Sciatic nerve (tissue), 2 donors: ENCODE measurements at regions not wholly inside any gene's neighbourhood (a gene's known extent, or its start where the extent isn't known, plus 50 kb on each side); places are given as distances from the start of the nearest gene placed in this dataset.
A peak's percentile ranks its signal among the peaks of the same experiment; 100 is the strongest.

Experiments
- ATAC-seq: fragments of 200-7000 bp; cut with Tn5 transposase; one replicate; pipeline ENCODE4 v1.9.1; 2020; ENCODE audit warnings: mild to moderate bottlenecking, moderate library complexity
- DNase-seq: peaks from one replicate; pipeline ENCODE4 v3.0.0-alpha.2; 2020; ENCODE audit warnings: low spot score
- intact Hi-C: fragments of 100-400 bp; cut with DNase I; formaldehyde crosslinking; loops from one replicate; pipeline ENCODE4 v1.14.2; 2022
- donor health status: DM: no; HTN: no; CAD: no.
- donor health status: DM: no; HTN: no; CAD: no.

DNA sequence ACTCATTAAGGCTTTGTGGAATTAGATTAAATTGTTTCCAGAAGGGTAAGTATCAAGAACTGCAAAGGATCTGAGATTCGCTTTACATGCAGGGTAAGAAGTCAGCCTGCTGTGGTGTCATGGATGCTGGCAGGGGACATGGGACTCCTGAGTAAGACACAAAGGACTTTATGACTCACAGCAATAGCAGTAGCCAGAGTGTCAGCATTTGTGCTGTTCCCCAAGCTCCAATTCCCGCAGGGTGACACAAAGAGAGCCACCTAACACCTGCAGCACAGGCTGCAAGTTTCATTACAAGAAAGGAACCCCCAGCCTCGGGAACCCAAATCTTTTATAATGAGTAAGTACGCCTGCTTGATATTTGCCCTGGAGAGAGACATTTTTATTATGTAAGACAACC is 298.1 kb upstream of the POU3F1 start:
- intact Hi-C loops = no loop called here
- no peak for DNase-seq
- ATAC-seq = no peak

DNA sequence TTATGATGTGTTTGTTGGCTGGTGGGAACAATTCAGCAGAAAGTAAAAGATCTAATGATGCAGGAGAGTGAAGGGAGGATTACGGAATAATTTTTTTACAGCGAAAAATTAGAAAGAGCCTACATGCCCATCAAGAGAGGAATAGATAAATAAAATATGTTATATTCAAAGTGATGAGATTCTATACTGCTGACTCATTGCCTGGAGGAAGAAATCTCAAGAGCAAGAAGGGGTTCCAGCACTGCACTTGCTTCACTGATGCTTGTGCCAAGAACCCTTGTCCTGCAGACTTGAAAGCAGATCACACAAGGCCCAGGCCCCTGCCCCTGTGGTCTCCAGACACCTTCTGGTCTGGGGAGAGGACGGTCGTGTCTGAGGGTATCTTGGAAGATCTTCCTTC is 295.1 kb upstream of the POU3F1 start:
- intact Hi-C loops = no loop called here
- ATAC-seq = no peak

DNA sequence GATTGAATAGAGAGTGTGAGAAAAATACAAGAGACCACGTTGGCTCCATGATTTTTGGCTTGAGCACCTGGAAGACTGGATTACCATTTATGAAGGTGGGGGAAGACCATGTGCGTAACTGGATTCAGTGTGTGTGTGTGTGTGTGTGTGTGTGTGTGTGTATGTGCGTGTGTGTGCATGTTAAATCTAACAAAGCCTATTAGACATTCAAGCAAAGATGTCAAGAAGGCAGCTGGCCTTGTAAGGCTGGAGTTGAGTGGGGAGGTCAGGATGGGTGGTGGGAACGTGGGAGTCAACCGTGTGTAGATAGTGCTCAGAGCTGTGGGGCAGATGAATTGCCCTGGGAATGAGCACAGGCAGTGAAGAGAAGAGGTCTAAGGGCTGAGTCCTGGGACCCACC is 293.8 kb upstream of the POU3F1 start:
- ATAC-seq (no peak), DNase-seq (no peak)
- intact Hi-C loops = no loop called here

More for the DNA sequence above, 295.1 kb upstream of the POU3F1 start:
- DNase-seq = no peak

DNA sequence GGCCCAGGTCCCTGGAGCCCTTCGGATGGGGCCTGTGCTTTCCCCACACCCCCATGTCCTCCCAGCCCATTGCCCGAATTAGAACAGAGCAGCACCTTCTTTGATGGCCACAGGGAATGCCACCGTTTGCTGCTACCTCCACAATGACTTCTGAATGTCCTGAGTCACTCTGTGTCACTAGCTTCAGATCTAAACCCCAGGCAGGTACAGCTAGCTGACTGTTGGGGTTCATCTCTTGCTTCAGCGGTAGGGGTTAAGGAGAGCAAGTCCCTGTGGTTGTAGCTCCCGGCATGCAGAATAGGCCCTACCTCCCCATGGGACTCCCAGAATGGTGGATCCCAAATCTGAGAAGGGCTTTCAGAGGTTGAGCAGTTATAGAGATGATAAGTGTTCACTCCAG is 291.1 kb upstream of the POU3F1 start:
- DNase-seq = no peak
- ATAC-seq = no peak
- intact Hi-C loops = no loop called here

DNA sequence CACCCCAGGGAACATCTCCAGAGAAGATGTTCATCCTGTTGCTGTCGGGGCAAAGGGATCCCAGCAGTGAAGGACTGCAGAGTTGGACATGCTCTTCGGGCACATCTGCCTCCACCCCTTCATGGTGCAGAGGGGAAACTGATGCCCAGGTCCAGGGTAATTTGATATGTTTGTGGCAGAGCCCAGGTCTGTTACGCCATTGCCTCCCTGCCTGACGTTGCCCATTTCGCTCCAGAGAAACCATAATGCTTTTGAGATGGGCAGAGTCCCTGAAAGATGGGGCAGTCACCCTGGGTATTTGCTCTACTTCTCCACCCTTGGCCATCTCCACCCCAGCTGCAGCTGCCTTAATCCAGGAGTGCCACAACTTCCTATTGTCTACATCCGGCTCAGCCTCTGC is 290.4 kb upstream of the POU3F1 start:
- no peak for ATAC-seq
- intact Hi-C loops = no loop called here
- DNase-seq = no peak

DNA sequence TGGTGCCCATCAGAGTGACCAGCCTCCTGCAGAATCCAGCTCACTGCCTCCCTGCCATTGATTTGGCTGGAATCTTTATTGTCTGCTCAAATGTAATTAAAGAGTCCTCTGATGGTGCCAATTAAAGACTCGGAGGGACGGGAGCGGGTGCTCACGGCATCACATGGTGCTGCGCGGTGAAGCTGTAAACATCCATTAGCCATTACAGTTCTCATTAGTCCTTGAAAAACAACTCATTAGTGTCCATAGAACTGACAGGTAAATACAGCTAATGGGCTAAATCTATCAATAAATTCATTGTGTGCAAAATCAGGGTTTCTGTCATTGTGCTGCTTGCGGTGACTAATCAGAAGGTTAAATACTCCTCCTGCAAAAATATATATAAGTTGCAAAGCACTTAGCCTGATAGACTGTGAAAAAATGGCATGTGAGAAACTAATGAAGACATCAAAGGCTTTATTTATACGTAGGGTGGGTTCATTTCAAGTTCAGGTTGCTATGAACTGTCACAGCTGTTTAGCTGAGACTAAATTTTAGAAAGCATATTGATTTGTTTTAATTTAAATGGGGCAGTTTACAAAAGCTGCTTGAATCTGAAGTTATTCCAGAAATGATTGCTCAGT is 289.8 kb upstream of the POU3F1 start:
- DNase-seq (no peak), ATAC-seq (no peak)
- intact Hi-C loops = no loop called here

DNA sequence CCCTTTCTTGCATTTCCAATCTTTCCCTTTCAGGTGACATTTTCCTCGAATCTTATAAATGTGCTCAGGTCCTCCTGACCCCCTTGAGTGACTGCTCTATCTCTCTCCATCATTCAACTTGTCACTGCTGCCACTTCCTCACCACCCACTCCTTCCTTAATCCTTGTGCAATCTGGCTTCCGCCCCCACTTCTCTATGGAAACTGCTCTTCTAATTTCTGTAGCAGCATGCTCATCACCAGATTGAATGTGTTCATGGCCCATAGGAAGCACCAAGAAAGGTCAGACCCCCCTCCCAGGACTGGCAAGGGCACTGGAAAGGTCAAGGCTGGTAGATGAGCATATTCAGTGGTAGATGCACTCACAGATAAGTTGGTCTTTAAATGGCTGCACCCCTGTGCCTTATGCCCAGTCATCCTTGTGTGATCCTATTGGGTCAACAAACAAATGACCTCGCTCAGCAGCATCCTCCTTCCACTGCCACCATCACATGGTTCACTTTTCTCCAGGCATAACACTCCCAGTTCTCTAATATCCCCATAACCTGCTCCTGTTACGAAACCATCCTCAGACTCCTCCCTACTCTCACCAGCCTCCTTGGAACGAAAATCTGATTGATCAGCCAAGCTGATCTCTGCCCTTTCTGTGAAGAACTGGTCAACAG is 288.5 kb upstream of the POU3F1 start:
- ATAC-seq (no peak), DNase-seq (no peak)
- intact Hi-C loops = no loop called here

DNA sequence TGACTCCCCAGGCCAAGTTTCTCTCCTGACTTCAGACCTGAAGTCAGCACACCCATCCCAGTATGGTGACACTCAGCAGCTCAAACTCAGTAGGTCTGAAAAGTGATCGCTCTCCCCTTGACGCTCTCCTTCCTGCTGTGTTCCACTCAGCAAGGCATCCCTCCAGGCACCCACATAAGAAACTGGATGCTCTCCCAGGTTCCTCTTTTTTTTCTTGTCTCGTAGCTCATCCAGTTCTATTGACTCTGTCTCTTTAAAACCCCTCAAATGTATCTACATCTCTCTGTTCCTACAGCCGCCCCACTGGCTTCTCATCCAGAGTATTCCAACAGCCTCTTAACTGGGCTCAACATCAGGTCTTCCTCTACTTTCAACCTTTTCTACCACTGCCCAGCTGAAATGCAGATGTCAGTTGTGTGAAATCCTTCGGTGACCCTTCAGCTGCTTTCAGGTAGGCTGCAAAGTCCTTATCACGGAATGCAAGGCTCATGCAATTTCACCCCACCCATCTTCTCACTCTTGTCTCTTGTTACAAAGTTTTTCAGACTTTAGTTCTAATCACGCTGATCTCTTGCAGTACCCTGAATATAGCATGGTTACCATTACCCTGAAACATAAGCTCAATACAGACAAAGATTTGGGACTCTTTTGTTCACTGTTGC is 286.2 kb upstream of the POU3F1 start:
- DNase-seq (no peak), ATAC-seq (no peak)
- intact Hi-C loops = no loop called here

DNA sequence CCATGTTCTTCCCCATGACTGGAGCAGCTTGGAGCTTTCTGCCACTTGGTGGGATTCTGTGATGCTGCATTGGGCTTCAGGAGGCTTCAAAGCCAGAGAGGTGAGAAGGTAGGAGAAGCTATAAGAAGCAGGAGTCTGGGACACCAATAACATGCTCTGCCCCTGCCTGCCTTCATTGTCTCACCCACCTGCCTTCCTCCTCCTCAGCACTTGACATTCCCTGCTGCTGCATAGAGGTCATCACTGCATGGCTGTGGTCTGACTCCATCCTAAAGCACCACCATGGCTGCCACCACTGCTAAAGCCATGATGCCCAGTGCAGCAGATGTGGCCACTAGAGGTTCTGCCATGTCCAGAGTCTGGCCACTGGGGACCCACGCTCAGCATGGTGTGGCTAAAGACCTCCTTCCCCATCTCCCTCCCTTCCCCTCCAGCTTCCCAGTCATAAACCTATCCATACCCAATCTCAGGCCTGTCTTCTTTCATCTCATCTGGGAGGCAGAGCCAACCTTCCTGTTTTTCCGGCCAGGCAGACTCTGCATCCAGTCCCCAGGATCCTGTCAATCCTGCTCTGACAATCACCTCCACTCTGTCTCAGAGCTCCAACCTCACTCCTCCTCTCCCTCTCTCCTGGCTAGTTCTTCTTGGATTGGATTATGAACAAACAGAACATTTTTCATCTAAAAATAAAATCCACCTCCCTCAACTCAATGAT is 285.1 kb upstream of the POU3F1 start:
- ATAC-seq (no peak), DNase-seq (no peak)
- intact Hi-C loops = no loop called here

DNA sequence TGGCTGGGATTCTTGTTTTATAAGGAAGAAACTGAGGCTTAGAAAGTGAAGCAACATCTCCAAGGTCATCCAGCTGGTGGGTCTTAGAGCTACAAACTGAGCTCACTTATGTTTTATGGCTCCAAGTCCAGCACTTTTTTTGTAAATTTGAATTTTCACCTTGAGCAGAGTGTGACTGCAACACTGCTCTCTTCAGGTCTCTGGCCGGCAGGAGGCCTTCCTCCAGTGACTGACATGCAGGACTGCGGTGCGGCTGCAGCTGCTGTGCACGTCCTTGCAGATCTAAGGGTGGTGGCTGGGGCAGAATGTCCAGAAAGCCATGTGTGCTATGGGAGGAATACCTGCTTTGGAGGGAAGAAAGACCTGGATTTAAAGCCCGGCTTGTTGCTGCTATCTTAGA is 284.2 kb upstream of the POU3F1 start:
- no peak for DNase-seq
- intact Hi-C loops = no loop called here
- no peak for ATAC-seq

DNA sequence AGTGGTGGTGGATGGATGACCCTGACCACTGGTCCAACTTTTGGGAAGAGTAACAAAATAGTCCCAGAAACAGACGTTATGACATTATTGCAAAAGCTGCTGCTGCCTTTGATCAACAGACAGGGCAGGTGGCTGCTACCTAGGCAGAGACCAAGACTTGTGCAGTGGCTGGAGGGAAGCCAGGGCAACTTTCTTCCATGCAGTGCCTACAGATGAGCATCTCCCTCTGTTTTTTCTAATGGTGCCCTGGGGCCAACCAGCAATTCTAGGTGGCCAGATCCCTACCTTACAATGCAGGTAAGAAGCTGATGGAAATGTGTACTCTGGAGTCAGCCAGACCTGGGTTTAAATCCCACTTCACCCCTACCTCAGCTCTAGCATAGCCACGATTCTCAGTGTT is 283.1 kb upstream of the POU3F1 start:
- DNase-seq (no peak), ATAC-seq (no peak)
- intact Hi-C loops = no loop called here

DNA sequence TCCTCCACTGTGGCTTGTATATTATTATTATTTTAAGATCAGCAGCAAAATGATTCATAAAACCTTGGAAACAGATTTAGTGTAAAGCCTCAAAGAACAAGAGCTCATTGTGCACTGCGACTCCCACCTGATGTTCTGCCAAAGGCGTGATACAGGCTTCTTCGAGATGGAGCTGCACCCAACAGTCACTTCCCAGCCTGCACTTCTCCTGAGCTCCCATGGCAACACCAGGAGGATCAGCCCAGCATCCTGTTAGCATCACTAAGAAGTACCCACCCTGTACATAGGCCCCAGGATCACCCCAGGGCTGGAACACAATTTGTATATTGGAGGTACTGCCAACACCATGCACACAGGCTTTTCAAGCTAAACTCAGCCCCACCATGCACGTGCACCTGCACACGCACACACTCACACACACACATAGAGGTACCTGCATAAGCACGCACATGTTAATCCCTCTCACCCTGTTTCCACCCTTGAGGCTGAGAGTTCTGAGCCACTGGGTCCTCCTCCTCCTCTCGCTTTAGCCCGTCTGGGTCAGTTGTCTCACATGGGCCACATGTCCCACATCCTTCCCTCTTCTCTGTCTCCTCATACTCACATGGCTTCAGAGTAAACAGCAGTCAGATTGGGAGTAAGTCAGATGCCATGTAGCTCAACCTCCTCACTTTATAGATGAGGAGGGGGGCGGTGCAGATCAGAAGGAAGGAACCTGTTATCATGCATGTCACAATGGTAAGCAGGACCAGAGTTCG is 281.9 kb upstream of the POU3F1 start:
- ATAC-seq (peak; percentile 66), DNase-seq (no peak)
- intact Hi-C loops = no loop called here

DNA sequence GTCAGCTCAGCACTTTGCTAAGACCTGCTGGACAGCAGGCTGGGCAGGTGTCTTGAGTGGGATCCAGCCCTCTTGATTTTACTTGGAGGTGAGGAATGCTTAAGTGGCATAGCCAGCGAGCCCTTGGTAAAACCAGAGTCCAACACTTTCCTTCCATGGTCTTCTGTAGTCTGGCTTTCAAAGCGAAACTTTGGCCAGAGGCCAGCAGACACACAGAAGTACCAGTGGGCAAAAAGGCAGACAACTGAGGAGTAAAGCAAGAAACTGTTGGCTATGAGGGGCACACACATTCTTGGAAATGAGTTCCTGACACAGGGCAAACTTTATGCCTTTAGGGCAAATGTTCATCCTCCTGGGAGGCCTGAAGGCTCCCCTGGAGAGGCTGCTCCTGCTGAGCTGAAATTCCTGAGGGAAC is 281.0 kb upstream of the POU3F1 start:
- no peak for DNase-seq
- intact Hi-C loops = no loop called here
- no peak for ATAC-seq

DNA sequence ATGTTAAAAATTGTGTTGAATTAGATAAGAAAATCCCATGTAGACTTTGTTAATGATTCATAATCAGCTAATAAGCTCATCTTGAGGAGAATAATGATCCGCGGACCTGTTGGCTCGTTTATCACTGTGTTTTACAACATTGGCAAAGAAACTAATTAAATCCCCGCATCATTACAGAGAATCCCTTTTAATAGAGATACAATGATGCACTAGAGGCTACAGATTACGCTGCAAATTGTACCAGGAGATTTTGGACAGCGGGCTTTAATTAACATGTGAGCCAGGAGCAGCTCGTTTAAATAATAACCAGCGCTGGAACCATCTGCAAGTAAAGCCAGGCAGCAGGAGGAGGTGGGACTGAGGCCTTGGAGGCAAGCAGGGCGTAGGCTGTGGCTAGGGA is 280.3 kb upstream of the POU3F1 start:
- ATAC-seq (no peak), DNase-seq (no peak)
- intact Hi-C loops = no loop called here

DNA sequence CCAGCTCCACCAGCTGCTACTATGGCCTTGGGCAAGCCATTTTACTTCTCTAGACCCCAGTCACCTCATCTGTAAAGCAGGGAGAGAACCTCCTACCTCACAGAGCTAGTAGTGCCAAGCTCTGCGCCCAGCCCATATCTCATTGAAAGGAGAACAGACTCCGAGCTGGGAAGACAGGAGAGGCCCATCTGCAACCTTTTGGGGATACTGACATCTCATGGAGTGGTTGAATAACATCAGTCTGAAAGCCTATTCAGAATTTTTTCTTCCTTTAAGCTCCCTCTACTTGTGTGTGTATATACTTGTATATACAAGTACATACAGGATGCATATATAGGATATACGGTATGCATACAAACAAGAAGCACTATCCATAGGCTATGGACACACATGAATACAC is 279.5 kb upstream of the POU3F1 start:
- no peak for ATAC-seq
- DNase-seq = no peak
- intact Hi-C loops = no loop called here

DNA sequence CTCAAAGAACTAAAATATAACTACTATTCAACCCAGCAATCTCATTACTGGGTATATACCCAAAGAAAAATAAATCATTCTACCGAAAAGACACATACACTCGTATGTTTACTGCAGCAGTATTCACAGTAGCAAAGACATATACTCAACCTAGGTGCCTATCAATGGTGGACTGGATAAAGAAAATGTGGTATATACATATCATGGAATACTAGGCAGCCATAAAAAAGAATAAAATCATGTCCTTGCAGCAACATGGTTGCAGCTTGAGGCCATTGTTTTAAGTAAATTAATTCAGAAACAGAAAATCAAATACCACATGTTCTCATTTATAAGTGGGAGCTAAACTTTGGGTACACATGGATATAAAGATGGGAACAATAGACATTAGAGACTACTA is 266.2 kb upstream of the POU3F1 start:
- intact Hi-C loops = no loop called here
- ATAC-seq = no peak
- DNase-seq = no peak

DNA sequence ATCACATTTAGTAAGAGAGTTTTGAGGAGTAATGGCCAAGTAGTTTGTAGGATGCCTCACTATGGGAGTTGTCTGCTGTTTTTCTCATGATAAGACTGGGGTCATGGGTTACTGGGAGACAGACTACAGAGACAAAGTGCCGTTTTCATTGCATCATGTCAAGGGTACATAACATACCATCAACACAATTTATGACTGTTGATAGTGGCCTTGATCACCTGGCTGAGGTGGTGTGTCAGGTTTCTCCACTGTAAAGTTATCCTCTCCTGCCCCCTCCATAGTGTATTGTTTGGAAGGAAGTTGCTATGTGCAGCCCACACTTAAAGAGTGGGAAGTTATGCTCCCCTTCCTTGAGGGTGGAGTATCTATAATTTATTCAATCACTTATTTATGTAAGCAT is 263.5 kb upstream of the POU3F1 start:
- intact Hi-C loops = no loop called here
- no peak for DNase-seq
- no peak for ATAC-seq

DNA sequence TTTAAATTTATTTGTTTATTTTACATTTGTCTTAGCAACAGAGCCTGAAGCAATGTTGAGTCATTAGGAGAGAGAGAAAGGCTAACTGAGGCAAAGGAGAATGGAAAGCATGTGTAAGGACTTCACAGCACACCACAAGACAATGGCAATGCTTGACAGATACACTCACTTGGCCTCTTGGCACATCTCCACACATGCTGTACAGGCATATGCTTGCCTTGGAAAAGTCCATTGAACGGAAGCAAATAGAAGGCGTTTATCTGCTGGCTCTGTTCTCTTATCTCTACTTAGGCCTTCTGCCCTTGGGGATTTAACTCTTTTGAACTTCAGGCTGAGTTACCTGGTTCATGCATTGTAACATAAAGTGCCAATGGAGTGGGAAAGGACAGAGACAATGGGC is 262.2 kb upstream of the POU3F1 start:
- intact Hi-C loops = no loop called here
- no peak for ATAC-seq
- no peak for DNase-seq

DNA sequence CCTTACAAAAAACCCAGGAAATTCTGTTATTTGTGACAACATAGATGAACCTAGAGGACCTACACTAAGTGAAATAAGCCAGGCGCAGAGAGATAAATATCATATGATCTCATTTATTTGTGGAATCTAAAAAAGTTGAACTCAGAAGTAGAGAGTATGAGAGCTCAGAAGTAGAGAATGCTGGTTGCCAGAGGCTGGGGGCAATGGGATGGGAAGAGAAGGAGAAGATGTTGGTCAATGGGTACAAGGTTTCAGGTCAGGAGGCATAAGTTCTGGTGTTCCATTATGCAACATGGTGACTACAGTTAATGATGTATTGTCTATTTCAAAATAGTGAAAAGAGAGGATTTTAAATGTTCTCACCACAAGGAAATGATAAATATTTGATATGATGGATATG is 259.1 kb upstream of the POU3F1 start:
- no peak for ATAC-seq
- intact Hi-C loops = no loop called here
- DNase-seq = no peak

DNA sequence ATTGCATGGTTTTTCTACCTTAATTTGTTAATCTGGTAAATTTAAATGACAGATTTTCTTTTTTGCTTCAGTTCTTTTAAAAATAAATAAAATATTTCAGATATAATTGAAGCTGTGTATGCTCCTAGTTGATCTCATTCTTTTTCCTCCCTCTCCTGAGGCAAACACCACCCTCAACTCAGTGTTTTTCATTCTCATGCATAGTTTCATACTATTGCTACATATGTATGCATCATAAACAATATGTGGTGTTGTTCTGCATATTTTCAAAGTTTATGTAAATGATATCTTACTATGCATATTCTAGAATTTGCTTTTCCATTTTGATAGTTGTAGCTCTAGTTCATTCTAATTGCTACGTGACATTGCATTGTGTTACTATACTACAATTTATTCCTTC is 257.2 kb upstream of the POU3F1 start:
- DNase-seq (no peak), ATAC-seq (no peak)
- intact Hi-C loops = no loop called here
